Stimulated activated naive CD8-positive, alpha-beta T cell treated with anti-CD3 and anti-CD28 coated beads, Interleukin-15, Interleukin-2, amounts not matched to agents 100 ng/mL and 50 ng/mL, for 24 hours (primary cell): ENCODE measurements at regions not wholly inside any gene's neighbourhood (a gene's known extent, or its start where the extent isn't known, plus 50 kb on each side); places are given as distances from the start of the nearest gene placed in this dataset.

Experiments
- H3K27ac Mint-ChIP-seq: one replicate; pipeline ENCODE4 v1.8.0; 2021; ENCODE audit warnings: mild to moderate bottlenecking, mixed read lengths
- H3K27me3 Mint-ChIP-seq: one replicate; pipeline ENCODE4 v1.8.0; 2021; ENCODE audit warnings: mixed read lengths
- H3K36me3 Mint-ChIP-seq: one replicate; pipeline ENCODE4 v1.8.0; 2021; ENCODE audit warnings: low read depth, mixed read lengths
- H3K4me1 Mint-ChIP-seq: one replicate; pipeline ENCODE4 v1.8.0; 2021; ENCODE audit warnings: low read depth, mixed read lengths
- H3K4me3 Mint-ChIP-seq: one replicate; pipeline ENCODE4 v1.8.0; 2021; ENCODE audit warnings: mild to moderate bottlenecking, mixed read lengths
- H3K9me3 Mint-ChIP-seq: one replicate; pipeline ENCODE4 v1.8.0; 2021; ENCODE audit warnings: mixed read lengths

DNA sequence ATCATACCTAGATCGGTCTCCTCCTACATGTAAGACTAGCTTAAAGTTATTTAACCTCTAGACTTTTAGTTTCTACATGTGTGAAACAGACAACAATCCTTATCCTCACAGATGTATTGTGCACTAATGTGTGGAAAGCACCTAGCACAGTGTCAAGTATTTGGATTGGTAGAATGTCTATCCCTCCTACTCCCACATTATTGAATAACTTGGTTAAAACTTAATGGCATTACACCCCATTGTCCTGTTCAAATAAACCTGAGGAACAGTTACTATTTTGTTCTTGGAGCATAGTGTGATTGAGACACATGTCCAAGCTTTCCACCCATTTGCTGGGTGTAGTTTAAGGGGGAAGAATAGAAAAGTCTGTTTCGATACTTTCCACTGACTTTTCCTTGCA is 208.8 kb upstream of the JUN start:
- Mint-ChIP-seq H3K9me3 (no peaks in the 10 kb centered on the region), H3K4me1 (peaks cover 5% of the 10 kb centered on the region), H3K27ac (no peak overlapping the region), H3K4me3 (no peak overlapping the region), H3K27me3 (no peaks in the 10 kb centered on the region), H3K36me3 (no peaks in the 10 kb centered on the region)

DNA sequence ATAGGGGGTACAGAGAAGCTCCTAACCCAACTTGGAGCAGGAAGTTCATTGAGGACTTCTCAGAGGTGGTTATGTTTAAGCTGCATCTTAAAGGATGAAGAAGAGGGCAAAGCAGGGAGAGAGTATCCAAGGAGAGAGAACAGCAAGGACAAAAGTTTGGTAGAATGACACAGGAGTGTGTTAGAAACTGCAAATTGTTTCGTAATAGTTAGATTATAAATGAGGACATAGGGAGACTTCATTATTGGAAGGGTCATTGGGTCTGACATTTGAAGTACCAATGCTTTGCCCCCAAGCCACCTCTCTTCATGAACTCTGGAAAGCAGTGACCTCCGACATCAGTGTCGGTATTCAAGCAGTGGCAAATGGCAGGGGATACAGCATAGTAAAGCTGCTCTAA is 209.6 kb upstream of the JUN start:
- no peaks in the 10 kb centered on the region for H3K9me3 Mint-ChIP-seq
- H3K4me3 Mint-ChIP-seq: no peak overlapping the region
- no peaks in the 10 kb centered on the region for H3K36me3 Mint-ChIP-seq
- H3K4me1 Mint-ChIP-seq: no peaks in the 10 kb centered on the region
- no peaks in the 10 kb centered on the region for H3K27me3 Mint-ChIP-seq
- no peak overlapping the region for H3K27ac Mint-ChIP-seq

- Mint-ChIP-seq H3K36me3 (no peaks in the 10 kb centered on the region), H3K9me3 (no peaks in the 10 kb centered on the region), H3K27me3 (no peaks in the 10 kb centered on the region), H3K4me1 (no peaks in the 10 kb centered on the region), H3K27ac (no peak overlapping the region), H3K4me3 (no peak overlapping the region)
These were observed 210.8 kb upstream of the JUN start for GRCh38 chr1:58994664-58995063.

- no peaks in the 10 kb centered on the region for H3K36me3 Mint-ChIP-seq
These were observed 212.7 kb upstream of the JUN start for GRCh38 chr1:58996341-58997059.

DNA sequence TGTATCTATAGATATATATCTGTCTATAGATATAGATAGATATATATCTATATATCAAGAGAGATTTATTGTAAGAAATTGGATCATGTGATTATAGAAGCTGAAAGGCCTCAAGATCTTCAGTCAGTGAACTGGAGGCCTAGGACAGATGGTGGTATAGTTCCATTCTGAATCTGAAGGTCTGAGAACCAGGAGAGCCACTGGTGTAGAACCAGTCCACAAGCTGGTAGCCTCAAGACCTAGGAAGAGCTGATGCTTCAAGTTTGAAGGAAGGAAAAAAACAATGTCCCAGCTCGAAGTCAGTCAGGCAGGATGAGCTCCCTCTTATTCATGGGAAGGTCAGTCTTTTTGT is 213.2 kb upstream of the JUN start:
- H3K4me1 Mint-ChIP-seq: no peaks in the 10 kb centered on the region
- no peaks in the 10 kb centered on the region for H3K36me3 Mint-ChIP-seq
- H3K27me3 Mint-ChIP-seq: no peaks in the 10 kb centered on the region
- no peaks in the 10 kb centered on the region for H3K9me3 Mint-ChIP-seq
- H3K27ac Mint-ChIP-seq: no peak overlapping the region
- H3K4me3 Mint-ChIP-seq: no peak overlapping the region

More at GRCh38 chr1:58996341-58997059, 212.7 kb upstream of the JUN start:
- no peak overlapping the region for H3K27ac Mint-ChIP-seq
- H3K4me1 Mint-ChIP-seq: no peaks in the 10 kb centered on the region
- H3K9me3 Mint-ChIP-seq: no peaks in the 10 kb centered on the region
- no peaks in the 10 kb centered on the region for H3K27me3 Mint-ChIP-seq
- no peak overlapping the region for H3K4me3 Mint-ChIP-seq

DNA sequence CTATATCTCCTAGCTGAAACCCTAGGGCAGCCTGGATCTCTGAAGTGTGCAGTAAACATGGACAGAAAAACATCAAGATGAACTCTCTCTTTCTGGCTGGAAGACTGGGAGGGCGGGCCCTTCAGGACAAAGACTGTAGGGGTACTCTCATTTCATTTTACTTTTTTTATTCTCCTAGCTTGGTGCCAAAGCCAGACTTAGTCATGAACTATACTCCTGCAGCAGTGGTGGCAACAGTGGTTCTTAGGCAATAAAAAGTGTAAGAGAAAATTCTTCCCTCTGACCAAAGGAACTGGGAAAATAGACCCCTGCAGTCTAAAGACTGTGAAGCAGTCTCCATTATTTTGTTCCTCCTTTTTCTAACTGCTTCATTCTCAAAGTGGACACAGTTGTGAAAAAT is 213.8 kb upstream of the JUN start:
- Mint-ChIP-seq H3K4me1 (no peaks in the 10 kb centered on the region), H3K27me3 (no peaks in the 10 kb centered on the region), H3K27ac (no peak overlapping the region), H3K36me3 (no peaks in the 10 kb centered on the region), H3K9me3 (no peaks in the 10 kb centered on the region), H3K4me3 (no peak overlapping the region)

DNA sequence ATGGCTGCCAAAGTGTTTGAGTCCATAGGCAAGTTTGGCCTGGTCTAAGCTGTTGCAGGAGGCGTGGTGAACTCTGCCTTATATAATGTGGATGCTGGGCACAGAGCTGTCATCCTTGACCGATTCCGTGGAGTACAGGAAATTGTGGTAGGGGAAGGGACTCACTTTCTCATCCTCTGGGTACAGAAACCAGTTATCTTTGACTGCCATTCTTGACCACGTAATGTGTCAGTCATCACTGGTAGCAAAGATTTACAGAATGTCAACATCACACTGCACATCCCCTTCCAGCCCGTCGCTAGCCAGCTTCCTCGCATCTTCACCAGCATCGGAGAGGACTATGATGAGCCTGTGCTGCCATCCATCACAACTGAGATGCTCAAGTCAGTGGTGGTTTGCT is 215.8 kb upstream of the JUN start:
- H3K4me1 Mint-ChIP-seq: peaks cover 6% of the 10 kb centered on the region
- no peaks in the 10 kb centered on the region for H3K36me3 Mint-ChIP-seq
- no peaks in the 10 kb centered on the region for H3K9me3 Mint-ChIP-seq
- H3K27ac Mint-ChIP-seq: no peak overlapping the region
- H3K27me3 Mint-ChIP-seq: no peaks in the 10 kb centered on the region
- no peak overlapping the region for H3K4me3 Mint-ChIP-seq

- Mint-ChIP-seq H3K27me3 (no peaks in the 10 kb centered on the region), H3K36me3 (no peaks in the 10 kb centered on the region), H3K9me3 (no peaks in the 10 kb centered on the region), H3K4me1 (peaks cover 56% of the 10 kb centered on the region), H3K27ac (peak overlapping the region; percentile 69), H3K4me3 (no peak overlapping the region)
These were observed 220.9 kb upstream of the JUN start for GRCh38 chr1:59004755-59005154.

DNA sequence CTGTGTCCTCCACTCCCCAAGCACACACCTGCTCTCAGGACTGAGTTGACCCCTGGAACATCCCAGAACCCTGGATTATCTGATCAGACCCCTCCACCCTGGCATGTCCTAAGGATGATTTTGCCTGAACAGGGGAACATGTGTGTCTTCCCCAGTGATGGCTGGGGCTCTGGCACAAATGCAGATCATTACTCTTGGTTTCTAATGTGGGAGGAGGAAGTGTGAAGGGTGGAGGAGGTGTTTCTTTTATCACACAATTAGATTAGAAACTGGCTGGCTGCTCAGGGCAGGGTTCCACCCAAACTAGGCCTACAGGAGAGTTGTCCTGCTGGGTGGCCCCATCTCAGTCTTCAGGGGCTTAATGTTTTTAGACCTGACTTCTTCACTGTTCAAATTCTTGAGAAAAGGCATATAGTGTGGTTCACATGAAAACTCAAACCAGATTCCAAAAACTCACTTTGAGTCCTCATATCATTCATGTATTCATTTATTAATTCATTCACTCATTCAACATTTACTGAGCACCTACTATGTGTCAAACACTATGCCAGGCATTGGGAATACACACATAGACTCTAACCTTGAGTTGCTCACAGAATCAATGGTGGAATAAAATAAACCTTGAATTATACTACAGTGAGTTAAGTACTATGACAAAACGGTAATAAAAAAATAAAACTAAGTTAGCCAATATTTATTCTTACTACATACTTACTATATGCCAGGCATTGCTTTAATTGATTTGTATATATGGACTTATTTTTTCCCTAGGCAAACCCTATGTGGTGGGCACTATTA is 221.8 kb upstream of the JUN start:
- peak overlapping the region; percentile 69 for H3K27ac Mint-ChIP-seq
- H3K27me3 Mint-ChIP-seq: no peaks in the 10 kb centered on the region
- H3K4me3 Mint-ChIP-seq: peak overlapping the region; percentile 21
- H3K36me3 Mint-ChIP-seq: no peaks in the 10 kb centered on the region
- H3K9me3 Mint-ChIP-seq: no peaks in the 10 kb centered on the region
- peaks cover 58% of the 10 kb centered on the region for H3K4me1 Mint-ChIP-seq

- H3K27ac Mint-ChIP-seq: peak overlapping the region; percentile 8
- no peak overlapping the region for H3K4me3 Mint-ChIP-seq
- no peaks in the 10 kb centered on the region for H3K9me3 Mint-ChIP-seq
- H3K27me3 Mint-ChIP-seq: no peaks in the 10 kb centered on the region
- H3K36me3 Mint-ChIP-seq: no peaks in the 10 kb centered on the region
- peaks cover 60% of the 10 kb centered on the region for H3K4me1 Mint-ChIP-seq
These were observed 222.4 kb upstream of the JUN start for GRCh38 chr1:59006289-59006658.

DNA sequence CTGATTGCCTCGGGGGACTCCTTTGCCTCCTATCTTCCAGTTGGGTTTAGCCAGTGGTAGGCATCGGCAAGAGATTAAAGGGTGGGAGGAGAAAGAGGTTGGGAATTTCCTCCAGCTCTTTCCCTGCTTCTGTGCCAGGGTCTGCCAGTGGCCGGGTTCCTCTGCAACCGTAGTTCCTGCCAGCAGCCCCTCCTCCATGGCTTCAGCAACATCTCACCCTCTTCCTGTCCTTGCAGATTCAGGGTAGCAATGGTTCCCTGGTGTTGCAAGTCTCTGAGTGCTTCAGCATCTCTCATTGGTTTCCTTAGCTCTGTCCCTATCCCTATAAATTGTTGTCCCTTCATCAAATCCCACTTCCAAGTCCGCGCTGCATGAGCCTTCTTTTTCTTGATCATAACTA is 223.1 kb upstream of the JUN start:
- Mint-ChIP-seq H3K9me3 (no peaks in the 10 kb centered on the region), H3K36me3 (no peaks in the 10 kb centered on the region), H3K27me3 (no peaks in the 10 kb centered on the region), H3K27ac (peak overlapping the region; percentile 1), H3K4me3 (no peak overlapping the region), H3K4me1 (peaks cover 67% of the 10 kb centered on the region)

DNA sequence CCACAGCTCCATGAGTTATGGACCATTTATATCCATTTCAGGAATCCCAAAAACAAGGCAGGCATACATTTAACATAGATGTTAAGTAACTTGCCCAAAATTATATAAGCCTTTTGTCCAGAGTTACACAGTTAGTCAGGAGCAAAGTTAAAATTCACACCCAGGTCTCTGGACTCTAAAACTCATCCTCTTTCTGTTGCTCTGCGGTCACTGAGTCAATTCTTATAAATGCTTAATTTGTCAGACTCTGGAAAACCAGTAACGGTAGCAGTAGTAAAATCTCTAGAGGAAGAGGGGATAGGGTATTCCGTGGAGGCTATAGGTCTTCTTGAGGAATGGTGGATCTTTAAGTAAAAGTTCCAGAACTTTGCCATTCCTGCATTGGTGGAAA is 223.6 kb upstream of the JUN start:
- peaks cover 70% of the 10 kb centered on the region for H3K4me1 Mint-ChIP-seq
- H3K27me3 Mint-ChIP-seq: no peaks in the 10 kb centered on the region
- no peaks in the 10 kb centered on the region for H3K36me3 Mint-ChIP-seq
- peak overlapping the region; percentile 1 for H3K27ac Mint-ChIP-seq
- H3K4me3 Mint-ChIP-seq: no peak overlapping the region
- no peaks in the 10 kb centered on the region for H3K9me3 Mint-ChIP-seq

DNA sequence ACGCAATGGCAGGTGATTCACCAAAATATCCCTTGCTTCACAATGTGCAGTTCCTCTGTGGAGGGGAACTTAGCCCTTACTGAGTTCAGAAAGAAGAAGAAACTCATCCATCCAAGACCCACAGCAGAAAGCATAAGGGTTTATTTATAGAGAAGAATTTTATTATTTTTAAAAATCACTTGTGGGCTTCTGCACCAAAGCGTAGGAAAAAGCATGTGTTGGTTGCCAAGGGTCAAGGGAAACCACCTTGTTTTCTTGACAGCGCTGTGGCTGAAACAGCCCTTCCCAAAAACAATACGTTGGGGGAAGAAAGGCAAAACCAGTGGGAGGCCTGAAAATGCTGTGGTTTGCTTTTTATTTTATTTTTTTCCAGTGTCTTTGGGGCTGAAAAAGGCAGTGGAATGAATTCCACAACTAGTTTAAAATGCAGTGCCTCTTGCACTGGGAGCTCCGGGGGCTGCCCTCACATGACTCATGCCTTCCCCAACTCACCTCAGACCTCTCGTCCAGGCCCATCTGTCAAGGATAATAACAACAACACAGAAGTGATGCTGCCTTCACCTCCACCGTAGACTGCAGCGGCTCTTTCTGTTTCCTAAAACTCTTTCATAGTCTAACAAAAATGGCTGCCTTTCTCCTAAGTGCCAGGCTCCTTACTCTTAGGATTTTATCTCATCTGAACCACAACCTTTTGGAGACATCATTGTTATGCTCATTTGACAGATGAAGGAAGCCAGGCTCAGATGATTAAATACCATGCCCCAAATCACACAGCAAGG is 224.2 kb upstream of the JUN start:
- Mint-ChIP-seq H3K4me3 (peak overlapping the region; percentile 0), H3K27ac (peak overlapping the region; percentile 73), H3K4me1 (peaks cover 76% of the 10 kb centered on the region), H3K27me3 (no peaks in the 10 kb centered on the region), H3K36me3 (no peaks in the 10 kb centered on the region), H3K9me3 (no peaks in the 10 kb centered on the region)

DNA sequence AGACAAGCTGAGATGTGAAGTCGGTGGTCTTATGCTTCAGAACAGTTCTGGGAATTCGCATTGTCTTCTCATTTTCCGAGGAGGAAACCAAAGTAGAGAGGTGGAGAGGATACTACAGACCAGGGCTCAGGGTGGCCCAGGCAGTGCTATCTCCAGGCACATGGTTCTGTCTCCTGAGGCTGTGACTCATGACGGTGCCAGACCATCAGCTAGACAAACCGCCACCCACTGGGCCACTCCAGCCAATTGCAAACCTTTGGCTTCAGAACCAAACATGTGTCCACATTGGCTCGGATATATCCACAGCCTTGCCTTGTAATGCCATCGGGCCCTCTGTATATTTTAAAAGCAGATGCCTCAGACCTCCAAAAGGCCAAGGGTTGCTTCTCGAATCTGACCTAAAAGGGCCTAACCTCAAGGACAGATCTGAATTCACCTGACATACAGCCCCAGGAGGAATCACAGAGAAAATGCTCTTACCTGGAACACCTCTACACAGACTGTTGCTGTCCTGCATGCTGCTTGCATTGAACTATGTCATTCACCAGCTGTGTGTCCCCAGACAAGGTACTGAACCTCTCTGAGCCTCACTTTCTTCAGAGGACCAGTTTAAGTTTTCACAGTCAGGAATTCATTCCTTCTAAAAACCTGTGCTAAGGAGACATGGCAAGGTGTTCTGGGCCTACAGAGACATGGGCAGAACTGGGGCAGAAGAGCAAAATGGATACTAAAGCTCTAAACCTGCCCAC is 224.9 kb upstream of the JUN start:
- H3K9me3 Mint-ChIP-seq: no peaks in the 10 kb centered on the region
- H3K27me3 Mint-ChIP-seq: no peaks in the 10 kb centered on the region
- H3K36me3 Mint-ChIP-seq: no peaks in the 10 kb centered on the region
- H3K4me3 Mint-ChIP-seq: peak overlapping the region; percentile 0
- H3K27ac Mint-ChIP-seq: peak overlapping the region; percentile 73
- peaks cover 81% of the 10 kb centered on the region for H3K4me1 Mint-ChIP-seq

GRCh38 chr1:59011663-59012062 is 227.8 kb upstream of the JUN start:
- Mint-ChIP-seq H3K9me3 (no peaks in the 10 kb centered on the region), H3K27me3 (no peaks in the 10 kb centered on the region), H3K27ac (peak overlapping the region; percentile 21), H3K4me3 (no peak overlapping the region), H3K36me3 (no peaks in the 10 kb centered on the region), H3K4me1 (peaks cover 74% of the 10 kb centered on the region)
